ENCODE measurements at regions not wholly inside any gene's neighbourhood (a gene's known extent, or its start where the extent isn't known, plus 50 kb on each side); places are given as distances from the start of the nearest gene placed in this dataset.

GRCh38 chr1:24989082-24989481 lies 59.0 kb upstream of the RUNX3 start:
- no peak for TF ChIP-seq CTCF (IDR thresholded peaks at IDR 0.05)

- TF ChIP-seq CTCF (IDR thresholded peaks at IDR 0.05), result no peak
Measured at GRCh38 chr1:24988558-24988912, 58.5 kb upstream of the RUNX3 start.

- no peak for TF ChIP-seq CTCF (IDR thresholded peaks at IDR 0.05)
Measured at GRCh38 chr1:24987875-24988557, 57.9 kb upstream of the RUNX3 start.

- TF ChIP-seq CTCF (IDR thresholded peaks at IDR 0.05), result no peak
Measured at GRCh38 chr1:24987424-24987823, 57.3 kb upstream of the RUNX3 start.

GRCh38 chr1:24986372-24986965 lies 56.4 kb upstream of the RUNX3 start:
- TF ChIP-seq CTCF (IDR thresholded peaks at IDR 0.05), result no peak

- no peak for TF ChIP-seq CTCF (IDR thresholded peaks at IDR 0.05)
Measured at GRCh38 chr1:24985737-24986136, 55.7 kb upstream of the RUNX3 start.

GRCh38 chr1:24984800-24985522 lies 54.9 kb upstream of the RUNX3 start:
- no peak for TF ChIP-seq CTCF (IDR thresholded peaks at IDR 0.05)

Measured in LNCAP (cell line).